GM18507 (cell line): ENCODE measurements at regions not wholly inside any gene's neighbourhood (a gene's known extent, or its start where the extent isn't known, plus 50 kb on each side); places are given as distances from the start of the nearest gene placed in this dataset.
"Not testable (repeated sequence)": the region's sequence is repeated elsewhere in the genome, so short reads cannot be mapped to it uniquely, and the experiment has no call there.

ENCODE experiments used
- DNase-seq: peaks from one replicate; pipeline ENCODE4 v3.0.0; 2011; ENCODE audit warnings: low read depth; ENCODE audit not compliant: insufficient read length; ENCODE audit errors: extremely low spot score
- FAIRE-seq: peaks from 2 replicates; lab custom pipeline; 2011; peaks lifted over from hg19 to GRCh38; lab: Jason Lieb, UNC

DNA sequence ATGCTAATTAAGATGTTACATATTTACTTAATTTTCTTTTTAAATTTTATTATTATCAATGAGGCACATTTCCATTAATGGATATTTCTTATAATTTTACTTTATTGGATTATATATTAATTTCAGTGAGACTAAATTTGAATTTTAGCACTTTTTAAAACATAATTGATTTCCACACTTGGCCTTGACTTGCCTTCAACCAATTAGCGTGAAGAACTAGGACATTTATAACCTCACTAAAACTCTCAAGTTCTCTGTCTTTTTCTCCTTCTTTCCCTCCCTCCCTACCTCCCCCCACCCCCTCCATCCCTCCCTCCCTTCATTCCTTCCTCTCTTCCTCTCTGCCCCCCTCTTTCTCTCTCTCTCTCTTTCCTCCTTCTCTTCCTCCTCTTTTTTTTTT is 1618.1 kb downstream of the C4orf33 start:
- FAIRE-seq (no peak), DNase-seq (no peak)

DNA sequence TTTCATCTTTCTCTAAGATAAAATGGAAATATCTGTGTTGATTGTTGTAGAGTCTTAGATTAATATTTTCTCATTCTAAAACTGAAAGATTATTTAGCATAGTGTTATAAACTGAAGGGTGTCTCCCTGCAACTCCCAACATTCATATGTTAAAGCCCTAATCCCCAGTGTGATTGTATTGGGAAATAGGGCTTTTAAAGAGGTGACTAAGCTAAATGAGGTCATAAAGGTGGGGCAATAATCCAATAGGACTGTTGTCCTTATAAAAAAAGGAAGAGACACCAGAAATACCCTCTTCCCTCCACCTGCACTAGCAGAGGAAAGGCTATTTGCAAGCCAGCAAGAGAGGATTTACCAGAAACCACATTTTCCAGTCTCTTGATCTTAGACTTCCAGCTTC is 1626.4 kb downstream of the C4orf33 start:
- FAIRE-seq (no peak), DNase-seq (no peak)

DNA sequence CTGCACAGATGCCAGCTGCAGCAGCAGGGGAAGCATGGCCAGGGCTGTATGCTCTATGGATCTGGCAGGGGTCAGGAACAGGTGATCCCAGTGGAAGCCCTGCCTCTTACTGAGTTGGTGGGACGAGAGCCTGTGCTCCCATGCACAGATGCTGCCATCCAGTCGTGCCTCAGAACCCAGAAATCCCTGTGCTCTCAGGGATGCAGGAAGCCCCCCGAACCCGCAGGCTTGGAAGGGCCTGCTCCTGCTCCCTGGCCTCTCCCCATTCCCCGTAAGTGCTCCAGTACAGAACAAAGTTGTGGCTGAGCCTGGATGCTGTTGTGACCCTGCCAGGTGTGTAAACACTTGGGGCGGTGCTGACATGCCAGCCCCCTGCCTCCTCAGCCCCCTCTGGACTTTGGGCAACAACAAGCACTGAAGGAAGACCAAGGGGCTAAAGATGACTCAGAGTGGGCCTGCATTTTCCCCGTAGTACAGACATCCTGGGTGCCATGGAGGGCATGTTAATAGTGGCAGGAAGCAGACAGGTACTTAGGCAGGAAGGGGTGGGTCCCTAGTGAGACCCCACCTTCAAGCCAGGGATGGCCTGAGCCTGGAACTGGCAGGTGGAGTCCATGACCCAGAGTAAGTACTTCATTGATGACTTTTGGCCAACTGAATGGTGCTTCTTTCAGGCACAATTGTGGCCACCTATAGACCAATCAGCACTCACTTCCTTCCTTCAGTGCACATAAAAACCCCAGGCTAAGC is 1640.7 kb downstream of the C4orf33 start:
- DNase-seq (no peak), FAIRE-seq (no peak)

DNA sequence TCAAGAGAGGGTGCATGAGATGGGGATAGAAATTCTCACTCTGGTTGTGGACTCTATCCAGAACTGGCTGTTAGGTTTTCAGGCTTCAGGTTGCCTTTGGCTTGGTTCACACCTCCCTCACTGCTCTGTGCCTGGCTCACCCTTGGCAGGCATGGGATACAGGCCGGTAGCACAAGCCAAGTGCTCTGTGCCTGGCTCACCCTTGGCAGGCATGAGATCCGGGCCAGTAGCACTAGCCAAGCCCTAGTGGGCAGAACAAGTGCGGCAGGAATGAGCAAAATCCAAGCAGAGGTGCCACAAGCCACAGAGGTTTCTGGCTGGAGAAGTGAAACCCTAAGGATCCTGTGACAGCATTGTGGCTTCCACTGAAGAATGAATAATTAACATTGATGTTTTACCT is 1642.3 kb downstream of the C4orf33 start:
- no peak for FAIRE-seq
- DNase-seq, result no peak

DNA sequence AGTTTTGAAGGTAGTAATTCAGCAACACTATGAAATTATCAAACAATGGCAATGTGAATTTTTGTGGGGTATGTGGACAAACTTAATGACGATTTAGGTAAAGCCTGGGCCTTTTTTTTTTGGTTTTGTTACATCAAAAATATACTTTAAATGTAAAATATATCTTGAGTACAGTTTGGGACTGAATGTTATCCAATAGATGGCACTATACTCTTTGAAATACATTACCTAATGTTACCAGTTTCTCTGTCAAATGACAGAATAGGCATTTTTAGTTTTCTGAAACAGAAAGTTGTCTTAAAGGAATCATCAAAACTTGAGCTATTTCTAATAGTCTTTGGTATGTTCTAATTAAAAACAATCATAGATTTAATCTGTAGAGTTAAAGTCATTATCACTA is 1651.9 kb downstream of the C4orf33 start:
- FAIRE-seq, result no peak
- DNase-seq, result no peak

DNA sequence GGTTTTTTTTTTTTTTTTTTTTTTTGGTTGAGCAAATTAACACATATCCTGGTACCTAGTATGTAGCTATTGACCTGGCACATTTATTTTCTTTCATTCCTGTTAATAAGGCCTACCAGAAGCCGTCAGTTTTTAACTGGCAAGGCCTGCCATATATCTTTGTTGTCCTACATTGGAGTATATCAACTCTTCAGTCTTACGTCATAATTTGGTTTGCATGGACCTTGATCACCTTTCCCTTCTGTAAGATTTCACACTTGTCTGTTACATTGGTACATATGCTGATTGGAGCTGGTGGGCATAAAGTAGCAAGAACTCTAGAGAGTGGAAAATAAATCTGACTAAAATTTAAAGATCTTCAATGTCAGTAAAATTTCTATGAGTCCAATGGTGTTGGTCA is 1658.0 kb downstream of the C4orf33 start:
- no peak for FAIRE-seq
- no peak for DNase-seq

DNA sequence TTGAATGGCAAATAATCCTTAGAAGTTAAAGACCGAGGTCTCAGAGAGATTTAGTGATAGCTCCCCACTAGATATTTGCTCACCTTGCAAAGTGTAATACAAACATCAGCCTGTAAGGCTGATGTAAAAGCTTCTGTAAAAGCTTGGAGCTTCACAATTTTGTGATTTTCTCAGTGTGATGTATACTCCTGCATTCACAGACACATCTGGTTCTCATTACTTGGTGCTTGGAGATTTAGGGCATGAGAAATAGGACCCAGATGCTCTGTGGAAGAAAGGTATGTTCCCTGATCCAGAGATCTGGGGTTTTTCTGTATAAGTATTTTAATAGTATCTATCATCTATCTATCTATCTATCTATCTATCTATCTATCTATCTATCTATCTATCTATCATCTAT is 1664.3 kb downstream of the C4orf33 start:
- DNase-seq, result no peak
- FAIRE-seq, result no peak

DNA sequence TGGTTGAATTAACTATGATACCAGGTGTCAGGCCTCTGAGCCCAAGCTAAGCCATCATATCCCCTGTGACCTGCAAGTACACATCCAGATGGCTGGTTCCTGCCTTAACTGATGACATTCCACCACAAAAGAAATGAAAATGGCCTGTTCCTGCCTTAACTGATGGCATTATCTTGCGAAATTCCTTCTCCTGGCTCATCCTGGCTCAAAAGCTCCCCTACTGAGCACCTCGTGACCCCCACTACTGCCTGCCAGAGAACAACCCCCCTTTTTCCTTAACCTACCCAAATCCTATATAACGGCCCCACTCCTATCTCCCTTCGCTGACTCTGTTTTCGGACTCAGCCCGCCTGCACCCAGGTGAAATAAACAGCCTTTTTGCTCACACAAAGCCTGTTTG is 1671.4 kb downstream of the C4orf33 start:
- DNase-seq, FAIRE-seq: not testable (repeated sequence)

DNA sequence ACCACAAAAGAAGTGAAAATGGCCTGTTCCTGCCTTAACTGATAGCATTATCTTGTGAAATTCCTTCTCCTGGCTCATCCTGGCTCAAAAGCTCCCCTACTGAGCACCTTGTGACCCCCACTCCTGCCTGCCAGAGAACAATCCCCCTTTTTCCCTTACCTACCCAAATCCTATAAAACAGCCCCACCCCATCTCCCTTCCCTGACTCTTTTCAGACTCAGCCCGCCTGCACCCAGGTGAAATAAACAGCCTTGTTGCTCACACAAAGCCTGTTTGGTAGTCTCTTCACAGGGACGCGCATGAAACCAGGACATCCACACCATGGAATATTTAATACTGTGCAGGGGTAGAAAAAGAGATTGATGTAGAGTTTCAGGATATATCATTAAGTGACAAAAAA is 1677.0 kb downstream of the C4orf33 start:
- not testable (repeated sequence) for DNase-seq, FAIRE-seq

DNA sequence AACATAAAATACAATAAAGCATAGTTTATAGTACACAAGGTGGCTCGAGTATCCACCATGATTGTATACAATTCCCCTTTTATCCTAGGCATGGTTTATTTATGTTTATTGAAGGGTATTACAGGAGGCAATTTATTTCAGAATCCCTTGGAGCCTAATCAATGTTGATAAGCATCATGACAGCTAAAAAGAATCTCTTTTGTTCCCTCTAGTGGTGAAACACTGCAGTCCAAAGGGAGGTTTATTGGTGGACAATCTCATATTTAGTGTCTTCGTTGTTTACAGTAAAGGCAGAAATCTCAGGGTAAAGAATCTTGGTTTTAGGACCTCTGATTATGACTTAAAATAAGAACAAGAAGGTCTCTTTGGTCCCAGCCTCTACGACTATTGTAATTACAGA is 1712.5 kb downstream of the C4orf33 start:
- FAIRE-seq (no peak), DNase-seq (no peak)

DNA sequence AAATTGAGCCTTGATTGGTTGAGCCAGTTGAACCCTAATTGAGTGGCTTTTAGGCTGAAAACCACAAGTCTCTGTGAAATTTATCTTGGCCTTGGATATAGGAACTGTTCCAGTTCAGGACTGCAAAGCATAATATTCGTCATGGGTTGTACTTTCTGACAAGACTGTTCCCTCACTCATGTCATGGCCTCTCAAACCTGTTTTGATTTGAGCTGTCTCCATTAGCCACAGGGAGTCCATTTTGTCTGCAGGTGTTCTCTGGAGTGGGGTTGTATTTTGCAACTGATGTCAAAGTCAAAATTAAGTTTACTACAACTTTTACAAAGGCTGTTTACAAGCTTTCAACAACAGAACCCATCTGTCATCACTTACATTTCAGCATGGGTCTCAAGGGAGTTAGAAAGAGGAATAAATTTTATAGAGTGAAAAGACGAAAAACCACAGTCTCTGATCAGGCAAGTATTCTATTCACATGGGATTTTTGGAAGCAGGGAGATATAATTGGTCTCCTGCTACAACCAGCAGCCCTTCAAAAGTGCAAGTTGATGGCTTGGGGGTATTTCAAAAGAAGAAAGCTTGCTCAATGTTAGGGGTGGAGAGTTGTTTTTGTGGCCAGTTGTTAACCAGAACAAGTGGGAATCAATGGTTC is 1716.3 kb downstream of the C4orf33 start:
- no peak for DNase-seq
- FAIRE-seq, result no peak

DNA sequence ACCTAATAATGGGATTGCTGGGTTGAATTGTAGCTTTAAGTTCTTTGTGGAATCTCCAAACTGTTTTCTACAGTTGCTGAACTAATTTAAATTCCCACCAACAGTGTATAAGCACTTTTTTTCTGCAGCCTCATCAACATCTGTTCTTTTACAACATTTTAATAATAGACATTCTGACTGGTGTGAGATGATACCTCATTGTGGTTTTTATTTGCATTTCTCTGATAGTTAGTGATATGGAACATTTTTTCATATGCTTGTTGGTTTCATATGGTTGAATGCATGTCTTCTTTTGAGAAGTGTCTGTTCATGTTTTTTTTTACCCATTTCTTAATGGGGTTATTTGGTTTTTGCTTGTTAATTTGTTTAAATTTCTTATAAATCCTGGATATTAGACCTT is 1718.9 kb downstream of the C4orf33 start:
- peak; percentile 15 for FAIRE-seq
- DNase-seq, result no peak

DNA sequence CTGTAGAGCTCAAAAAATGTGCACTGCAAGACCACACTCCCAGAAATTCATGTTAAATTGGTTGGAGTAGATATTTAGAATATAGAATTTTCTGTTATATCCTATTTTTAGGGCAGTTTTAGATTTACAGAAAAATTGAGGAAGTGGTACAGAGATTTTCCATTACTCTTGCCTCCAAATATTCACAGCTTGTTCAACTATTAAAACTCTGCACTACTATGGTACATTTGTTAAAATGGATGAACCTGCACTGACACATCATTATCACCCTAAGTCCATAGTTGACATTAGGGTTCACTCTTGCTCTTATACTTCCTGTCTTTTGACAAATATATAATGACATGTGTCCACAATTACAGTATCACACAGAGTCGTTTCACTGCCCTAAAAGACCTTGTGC is 1724.5 kb downstream of the C4orf33 start:
- FAIRE-seq, result no peak
- DNase-seq, result no peak

DNA sequence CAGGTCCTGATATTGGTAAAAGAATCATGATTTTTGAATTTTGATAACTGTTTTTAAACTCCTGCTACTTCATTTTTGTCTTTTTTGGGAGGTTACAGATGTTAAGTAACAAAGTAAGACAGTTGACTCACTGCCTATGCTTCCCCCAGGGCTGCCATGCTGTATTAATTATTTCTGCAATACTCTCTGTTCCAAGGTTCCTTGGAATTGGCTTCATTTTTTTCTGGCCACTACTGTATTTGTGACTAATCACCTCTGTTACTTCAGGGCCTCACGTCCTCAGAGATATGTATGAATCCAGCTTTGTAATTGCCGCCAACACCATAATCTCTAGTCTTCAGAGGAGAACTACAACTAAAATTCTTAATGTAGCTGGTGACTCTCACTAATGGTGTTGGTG is 1729.3 kb downstream of the C4orf33 start:
- FAIRE-seq, result no peak

DNA sequence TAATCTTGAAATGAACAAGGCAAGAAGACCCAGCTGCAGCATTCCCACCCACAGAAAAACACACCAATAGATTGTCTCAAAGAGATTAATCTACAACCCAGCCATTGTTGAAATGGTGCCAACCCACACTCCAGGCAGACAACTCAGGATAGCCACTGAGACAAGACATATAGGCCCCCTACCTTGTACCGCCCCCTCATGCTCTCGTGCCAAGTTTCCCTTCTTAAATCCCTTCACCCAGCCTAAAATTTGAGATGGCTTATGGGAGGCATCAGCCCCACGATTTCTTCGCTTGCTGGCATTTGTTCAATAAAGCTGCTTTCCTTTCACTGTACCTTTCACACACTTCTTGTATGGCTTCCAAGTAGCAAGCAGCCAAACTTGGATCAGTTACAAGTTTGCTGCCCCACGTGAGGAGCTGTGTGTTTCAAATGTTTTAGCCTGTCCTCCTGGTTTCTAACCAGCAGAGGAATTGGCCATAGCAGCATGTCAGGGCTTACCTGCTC is 1754.1 kb downstream of the C4orf33 start:
- DNase-seq (no peak), FAIRE-seq (no peak)

More for the DNA sequence above, 1729.3 kb downstream of the C4orf33 start:
- DNase-seq, result no peak

DNA sequence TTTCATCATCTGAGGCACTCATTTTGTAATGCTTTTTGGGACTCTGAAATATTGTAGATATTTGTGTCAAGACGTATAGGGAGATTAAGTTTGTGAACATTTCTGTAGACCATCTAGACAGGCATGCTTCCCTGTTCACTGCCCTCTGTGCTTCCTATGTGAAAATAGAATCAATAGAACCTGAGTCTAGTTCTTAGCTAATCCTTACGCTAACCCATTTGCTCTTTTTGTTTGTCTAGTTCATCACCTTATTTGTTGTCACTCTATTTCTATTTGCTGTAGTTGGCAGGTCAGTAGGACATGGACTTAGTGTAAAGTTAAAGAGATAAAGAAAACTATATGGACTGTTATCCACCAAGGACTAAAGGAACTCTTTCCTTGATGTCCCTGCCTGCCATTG is 1755.2 kb downstream of the C4orf33 start:
- FAIRE-seq, result no peak

DNA sequence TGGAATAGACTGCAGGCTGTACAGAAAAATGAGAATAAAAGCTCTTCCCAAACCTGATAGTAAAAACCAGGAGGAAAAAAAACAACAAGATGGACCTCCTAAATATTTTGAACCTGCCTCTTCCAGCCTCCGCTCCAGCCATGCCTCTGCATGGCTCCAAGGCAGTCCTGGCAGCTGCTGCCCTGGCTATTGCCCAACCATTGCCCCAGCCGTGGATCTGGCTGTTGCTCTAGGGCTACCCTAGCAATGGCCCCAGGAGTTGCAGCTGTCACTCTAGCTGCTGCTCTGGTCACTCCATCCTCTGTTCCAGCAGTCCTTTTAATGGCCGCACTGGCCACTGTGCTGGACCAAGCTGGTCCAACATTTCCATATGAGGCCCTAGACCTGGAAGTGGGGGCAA is 1756.0 kb downstream of the C4orf33 start:
- DNase-seq (no peak), FAIRE-seq (no peak)

More for the DNA sequence above, 1755.2 kb downstream of the C4orf33 start:
- DNase-seq, result no peak

DNA sequence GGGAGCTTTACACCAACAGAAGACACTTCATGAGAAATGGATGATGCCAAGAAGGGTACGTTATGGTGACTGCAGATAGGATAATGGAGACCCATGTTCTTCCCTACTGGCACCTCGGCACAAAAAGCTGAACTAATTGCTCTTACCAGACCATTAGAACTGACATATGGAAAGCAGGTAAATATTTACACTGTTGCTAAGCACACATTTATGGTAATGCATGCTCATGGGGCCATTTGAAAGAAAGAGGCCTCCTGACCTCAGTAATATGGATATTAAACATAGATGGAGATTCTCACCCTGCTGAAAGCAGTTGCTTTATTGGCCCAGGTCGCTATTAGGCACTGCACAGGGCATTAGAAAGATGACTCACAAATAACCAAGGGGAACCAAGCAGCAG is 1759.6 kb downstream of the C4orf33 start:
- DNase-seq, result no peak
- FAIRE-seq, result no peak

DNA sequence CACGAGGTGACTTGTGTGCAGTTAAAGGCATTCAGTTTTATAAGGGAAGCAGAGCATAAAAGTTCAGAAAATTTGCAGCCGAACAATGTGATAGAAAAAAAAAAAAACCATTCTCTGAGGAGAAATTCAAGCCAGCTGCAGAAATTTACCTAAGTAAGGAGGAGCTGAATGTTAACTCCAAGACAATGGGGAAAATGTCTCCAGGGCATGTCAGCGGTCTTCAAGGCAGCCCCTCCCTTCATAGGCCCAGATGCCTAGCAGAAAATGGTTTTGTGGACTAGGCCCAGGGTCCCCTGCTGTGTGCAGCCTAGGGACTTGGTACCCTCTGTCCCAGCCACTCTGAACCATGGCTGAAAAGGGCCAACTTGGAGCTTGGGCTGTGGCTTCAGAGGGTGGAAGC is 1764.0 kb downstream of the C4orf33 start:
- DNase-seq, result no peak
- no peak for FAIRE-seq

DNA sequence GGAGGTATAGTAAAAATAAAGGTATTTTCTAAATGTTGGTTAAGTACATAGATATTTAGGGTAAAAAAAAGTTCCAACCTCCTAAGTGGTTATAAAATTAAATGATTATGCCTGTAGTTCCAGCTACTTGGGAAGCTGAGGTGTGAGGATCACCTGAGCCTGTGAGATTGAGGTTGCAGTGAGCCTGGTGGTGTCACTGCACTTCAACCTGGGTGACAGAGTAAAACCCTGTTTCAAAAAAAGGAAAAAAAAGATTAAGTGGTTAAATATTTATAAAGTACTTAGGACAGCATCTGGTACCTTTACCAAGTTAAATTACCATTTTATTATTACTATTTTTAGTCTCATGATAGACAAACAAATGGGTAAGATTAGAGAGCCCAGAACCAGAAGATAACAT is 1801.0 kb downstream of the C4orf33 start:
- DNase-seq (no peak), FAIRE-seq (no peak)

DNA sequence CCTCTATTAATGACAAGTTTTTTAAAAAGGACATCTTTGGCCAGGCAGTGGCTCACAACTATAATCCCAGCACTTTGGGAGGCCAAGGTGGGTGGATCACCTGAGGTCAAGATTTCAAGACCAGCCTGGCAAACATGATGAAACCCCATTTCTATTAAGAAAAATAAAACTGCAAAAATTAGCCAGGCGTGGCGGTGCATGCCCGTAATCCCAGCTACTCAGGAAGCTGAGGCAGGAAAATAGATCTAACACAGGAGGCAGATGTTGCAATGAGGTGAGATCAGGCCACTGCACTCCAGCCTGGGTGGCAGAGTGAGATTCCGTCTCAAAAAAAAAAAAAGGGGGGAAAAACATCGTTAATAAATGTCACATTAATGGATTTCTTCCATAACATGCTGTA is 1805.4 kb downstream of the C4orf33 start:
- DNase-seq, result no peak
- FAIRE-seq, result no peak
